ENCODE measurements at regions not wholly inside any gene's neighbourhood (a gene's known extent, or its start where the extent isn't known, plus 50 kb on each side); places are given as distances from the start of the nearest gene placed in this dataset.
"Not testable (repeated sequence)": the region's sequence is repeated elsewhere in the genome, so short reads cannot be mapped to it uniquely, and the experiment has no call there.

- DNase-seq (ENCODE audit: low spot score) = peak; percentile 2
These were observed 327.1 kb upstream of the VCX start for GRCh38 chrX:7515681-7516413.

- DNase-seq (ENCODE audit: low spot score) = peak; percentile 7
These were observed 327.9 kb upstream of the VCX start for GRCh38 chrX:7514871-7515599.

GRCh38 chrX:7512845-7513244, 330.1 kb upstream of the VCX start:
- DNase-seq (ENCODE audit: low spot score) = no peak

- no peak for DNase-seq (ENCODE audit: low spot score)
These were observed 339.7 kb upstream of the VCX start for GRCh38 chrX:7503251-7503650.

- no peak for DNase-seq (ENCODE audit: low spot score)
These were observed 342.6 kb upstream of the VCX start for GRCh38 chrX:7500386-7500785.

GRCh38 chrX:7486505-7486904, 338.6 kb upstream of the PUDP start:
- DNase-seq (ENCODE audit: low spot score) = no peak

GRCh38 chrX:7485061-7485460, 337.1 kb upstream of the PUDP start:
- no peak for DNase-seq (ENCODE audit: low spot score)

GRCh38 chrX:7480721-7481120, 332.8 kb upstream of the PUDP start:
- no peak for DNase-seq (ENCODE audit: low spot score)

- DNase-seq (ENCODE audit: low spot score) = no peak
These were observed 314.2 kb upstream of the PUDP start for GRCh38 chrX:7462110-7462509.

- DNase-seq (ENCODE audit: low spot score) = not testable (repeated sequence)
These were observed 313.1 kb upstream of the PUDP start for GRCh38 chrX:7461051-7461450.

- DNase-seq (ENCODE audit: low spot score) = no peak
These were observed 300.0 kb upstream of the PUDP start for GRCh38 chrX:7447801-7448499.

- no peak for DNase-seq (ENCODE audit: low spot score)
These were observed 298.9 kb upstream of the PUDP start for GRCh38 chrX:7446815-7447214.

- DNase-seq (ENCODE audit: low spot score) = no peak
These were observed 297.0 kb upstream of the PUDP start for GRCh38 chrX:7444967-7445366.

GRCh38 chrX:7441586-7441985, 293.6 kb upstream of the PUDP start:
- DNase-seq (ENCODE audit: low spot score) = no peak

GRCh38 chrX:7435822-7436221, 287.9 kb upstream of the PUDP start:
- DNase-seq (ENCODE audit: low spot score) = no peak

- DNase-seq (ENCODE audit: low spot score) = no peak
These were observed 284.9 kb upstream of the PUDP start for GRCh38 chrX:7432901-7433300.

- no peak for DNase-seq (ENCODE audit: low spot score)
These were observed 272.8 kb upstream of the PUDP start for GRCh38 chrX:7420717-7421116.

GRCh38 chrX:7414753-7415152, 266.8 kb upstream of the PUDP start:
- DNase-seq (ENCODE audit: low spot score) = no peak

GRCh38 chrX:7412840-7413239, 264.9 kb upstream of the PUDP start:
- DNase-seq (ENCODE audit: low spot score) = no peak

GRCh38 chrX:7409866-7410265, 261.9 kb upstream of the PUDP start:
- DNase-seq (ENCODE audit: low spot score) = no peak

- no peak for DNase-seq (ENCODE audit: low spot score)
These were observed 251.4 kb upstream of the PUDP start for GRCh38 chrX:7399373-7399772.

GRCh38 chrX:7390441-7390840, 242.5 kb upstream of the PUDP start:
- DNase-seq (ENCODE audit: low spot score) = no peak

GRCh38 chrX:7389576-7389975, 241.6 kb upstream of the PUDP start:
- no peak for DNase-seq (ENCODE audit: low spot score)
